Neuronal stem cell (in vitro differentiated cells): ENCODE measurements at regions not wholly inside any gene's neighbourhood (a gene's known extent, or its start where the extent isn't known, plus 50 kb on each side); places are given as distances from the start of the nearest gene placed in this dataset.

Experiments used
- DNase-seq: peaks from one replicate; pipeline ENCODE4 v3.0.0-alpha.2; 2013; ENCODE audit warnings: low spot score
- H2AFZ ChIP-seq: one replicate; pipeline ENCODE4 v1.6.1; 2013; ENCODE audit warnings: mild to moderate bottlenecking, low read length, inconsistent platforms
- H2AK5ac ChIP-seq: 2 replicates; pipeline ENCODE4 v1.6.1; 2013; ENCODE audit warnings: low read depth, mild to moderate bottlenecking, inconsistent platforms, low read length, moderate library complexity, mixed read lengths
- H2BK120ac ChIP-seq: 2 replicates; pipeline ENCODE4 v1.6.1; 2013; ENCODE audit warnings: low read depth, mild to moderate bottlenecking, inconsistent platforms, low read length, moderate library complexity, mixed read lengths
- H2BK12ac ChIP-seq: one replicate; pipeline ENCODE4 v1.6.1; 2013; ENCODE audit warnings: low read length, inconsistent platforms
- H2BK15ac ChIP-seq: 2 replicates; pipeline ENCODE4 v1.6.1; 2013; ENCODE audit warnings: mild to moderate bottlenecking, low read length, inconsistent platforms, mixed read lengths
- H2BK5ac ChIP-seq: one replicate; pipeline ENCODE4 v1.6.1; 2013; ENCODE audit warnings: inconsistent platforms, mild to moderate bottlenecking, low read length, moderate library complexity
- H3K14ac ChIP-seq: one replicate; pipeline ENCODE4 v1.6.1; 2013; ENCODE audit warnings: low read length, inconsistent platforms
- H3K18ac ChIP-seq: 2 replicates; pipeline ENCODE4 v1.6.1; 2013; ENCODE audit warnings: low read length, inconsistent platforms
- H3K23ac ChIP-seq: 2 replicates; pipeline ENCODE4 v1.6.1; 2013; ENCODE audit warnings: low read depth, mild to moderate bottlenecking, mixed read lengths, low read length, inconsistent platforms; ENCODE audit not compliant: poor library complexity
- H3K27ac ChIP-seq: replicated peaks from 3 replicates; pipeline ENCODE4 v1.5.1; 2013; ENCODE audit warnings: low read length, inconsistent platforms
- H3K27me3 ChIP-seq, 3 experiments: 2 replicates each; pipeline ENCODE4 v1.6.1; 2013; ENCODE audit warnings: low read length in 3 of 3, mild to moderate bottlenecking in 2 of 3, inconsistent platforms in 1 of 3, low read depth in 1 of 3, mixed read lengths in 1 of 3, moderate library complexity in 1 of 3; ENCODE audit not compliant: control insufficient read depth in 3 of 3, insufficient read depth in 3 of 3
- H3K36me3 ChIP-seq, 2 donors: replicated peaks in 1 of 2; 2 replicates each; pipeline ENCODE4 v1.6.1; 2013; ENCODE audit warnings: low read length in 2 of 2; ENCODE audit not compliant: control insufficient read depth in 2 of 2, insufficient read depth in 2 of 2
- H3K4ac ChIP-seq: 2 replicates; pipeline ENCODE4 v1.6.1; 2013; ENCODE audit warnings: inconsistent platforms, mild to moderate bottlenecking, low read length, moderate library complexity
- H3K4me1 ChIP-seq, 2 donors: 1 replicate in 1 of 2; 2 replicates in 1 of 2; pipeline ENCODE4 v1.6.1; 2013; ENCODE audit warnings: low read length in 2 of 2, low read depth in 1 of 2; ENCODE audit not compliant: control insufficient read depth in 2 of 2, insufficient read depth in 1 of 2
- H3K4me2 ChIP-seq: one replicate; pipeline ENCODE4 v1.6.1; 2013; ENCODE audit warnings: mild to moderate bottlenecking, low read length, inconsistent platforms; ENCODE audit not compliant: insufficient read depth, poor library complexity, severe bottlenecking
- H3K4me3 ChIP-seq, 2 donors: 2 replicates each; pipeline ENCODE4 v1.5.1; 2013; ENCODE audit warnings: low read length in 2 of 2, mild to moderate bottlenecking in 2 of 2, inconsistent platforms in 1 of 2, moderate library complexity in 1 of 2
- H3K79me1 ChIP-seq: one replicate; pipeline ENCODE4 v1.6.1; 2013; ENCODE audit warnings: low read depth, mild to moderate bottlenecking, inconsistent platforms, low read length, moderate library complexity
- H3K9ac ChIP-seq: one replicate; pipeline ENCODE4 v1.6.1; 2013; ENCODE audit warnings: mild to moderate bottlenecking, low read depth, low read length, inconsistent platforms; ENCODE audit not compliant: poor library complexity
- H3K9me3 ChIP-seq, 2 donors: replicated peaks in 1 of 2; 2 replicates each; pipeline versions ENCODE3 to v1.6.1; 2013; ENCODE audit warnings: low read length in 2 of 2, mild to moderate bottlenecking in 2 of 2, inconsistent platforms in 1 of 2, low read depth in 1 of 2, mixed read lengths in 1 of 2, moderate library complexity in 1 of 2; ENCODE audit not compliant: control insufficient read depth in 2 of 2, insufficient read depth in 1 of 2
- H4K8ac ChIP-seq: one replicate; pipeline ENCODE4 v1.6.1; 2013; ENCODE audit warnings: low read depth, mild to moderate bottlenecking, inconsistent platforms, low read length, moderate library complexity
- H4K91ac ChIP-seq: one replicate; pipeline ENCODE4 v1.6.1; 2013; ENCODE audit warnings: low read length, low read depth, mild to moderate bottlenecking, inconsistent platforms; ENCODE audit not compliant: poor library complexity
- WGBS, 2 donors: extraction: QIAGEN DNeasy Blood & Tissue Kit; methylation state at CpG; one replicate each; pipeline ENCODE4 v1.1.7; 2013; ENCODE audit warnings: missing lambda C conversion rate in 2 of 2, mixed read lengths in 1 of 2; ENCODE audit not compliant: insufficient read length in 2 of 2, insufficient replicate concordance in 1 of 2; ENCODE audit errors: extremely low coverage in 2 of 2; 5-methylcytosine and 5-hydroxymethylcytosine counted together

DNA sequence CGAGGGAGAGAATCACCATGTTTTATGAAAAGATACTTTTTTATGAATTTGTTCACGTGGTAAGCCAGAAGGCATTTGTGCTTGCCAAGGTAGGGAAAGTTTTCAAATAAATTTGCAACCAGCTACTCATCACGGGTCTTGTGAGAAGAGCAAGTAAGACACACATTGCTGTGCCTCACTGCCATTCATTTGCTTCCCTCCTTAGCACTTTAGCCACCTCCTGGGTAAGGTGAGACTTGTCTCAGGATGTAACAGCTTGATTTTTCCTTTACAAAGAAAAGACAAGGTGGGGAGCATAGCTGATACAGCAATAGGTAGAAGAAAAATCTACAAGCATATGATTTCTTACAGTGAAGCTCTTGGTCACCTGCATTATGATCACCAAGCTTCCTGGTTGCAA is 342.4 kb upstream of the GRM3 start:
- H3K23ac ChIP-seq: no peak overlapping the region
- no CpG with 5 or more reads among the region's 3 CpGs for WGBS, 2 donors
- no peak for DNase-seq

DNA sequence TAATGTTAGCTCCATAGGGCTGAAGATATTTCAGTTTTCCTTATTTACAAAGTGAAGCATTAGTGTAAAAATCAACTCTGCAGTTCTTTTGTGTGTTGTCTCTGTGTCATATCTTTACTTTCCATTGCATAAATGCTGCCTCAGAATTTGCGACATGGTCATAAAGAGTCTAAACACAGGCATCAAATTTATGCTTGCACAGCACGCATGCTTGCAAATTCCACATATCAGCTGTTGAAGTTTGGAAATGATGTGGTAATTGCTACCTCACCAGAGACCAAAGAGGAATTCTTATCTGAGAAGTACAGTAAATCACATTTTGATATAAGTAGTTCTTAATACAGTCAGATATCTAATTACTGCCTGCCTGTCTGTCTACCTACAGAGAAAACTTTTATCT is 348.2 kb upstream of the GRM3 start:
- Histone ChIP-seq H3K18ac (no peak overlapping the region), H2BK5ac (no peak overlapping the region), H3K4me1 (no peaks in the 10 kb centered on the region), H4K8ac (no peak overlapping the region), H3K27ac (no peak overlapping the region), H3K14ac (no peak overlapping the region), H3K27me3 (no peaks in the 10 kb centered on the region), H4K91ac (no peak overlapping the region), H2BK12ac (no peak overlapping the region), H2AK5ac (no peak overlapping the region), H2BK15ac (no peak overlapping the region), H3K4me2 (no peak overlapping the region), H3K4me3 (no peak overlapping the region), H3K23ac (no peak overlapping the region), H3K79me1 (no peaks in the 10 kb centered on the region), H2BK120ac (no peak overlapping the region), H3K4ac (no peak overlapping the region), H3K9ac (no peak overlapping the region), H3K9me3 (no peaks in the 10 kb centered on the region), H2AFZ (no peak overlapping the region), H3K36me3 (no peaks in the 10 kb centered on the region)
- WGBS, 2 donors: no CpG with 5 or more reads among the region's 2 CpGs
- no peak for DNase-seq

More for the DNA sequence above, 342.4 kb upstream of the GRM3 start:
- Histone ChIP-seq H3K4me3 (no peak overlapping the region), H2BK5ac (no peak overlapping the region), H3K9ac (no peak overlapping the region), H3K9me3 (no peaks in the 10 kb centered on the region), H2BK15ac (no peak overlapping the region), H3K36me3 (no peaks in the 10 kb centered on the region), H3K27me3 (no peaks in the 10 kb centered on the region), H2AK5ac (no peak overlapping the region), H3K79me1 (no peaks in the 10 kb centered on the region), H2BK120ac (no peak overlapping the region), H2AFZ (no peak overlapping the region), H3K27ac (no peak overlapping the region), H3K4me1 (no peaks in the 10 kb centered on the region), H2BK12ac (no peak overlapping the region), H3K4me2 (no peak overlapping the region), H4K8ac (no peak overlapping the region), H3K18ac (no peak overlapping the region), H3K14ac (no peak overlapping the region), H3K4ac (no peak overlapping the region), H4K91ac (no peak overlapping the region)

DNA sequence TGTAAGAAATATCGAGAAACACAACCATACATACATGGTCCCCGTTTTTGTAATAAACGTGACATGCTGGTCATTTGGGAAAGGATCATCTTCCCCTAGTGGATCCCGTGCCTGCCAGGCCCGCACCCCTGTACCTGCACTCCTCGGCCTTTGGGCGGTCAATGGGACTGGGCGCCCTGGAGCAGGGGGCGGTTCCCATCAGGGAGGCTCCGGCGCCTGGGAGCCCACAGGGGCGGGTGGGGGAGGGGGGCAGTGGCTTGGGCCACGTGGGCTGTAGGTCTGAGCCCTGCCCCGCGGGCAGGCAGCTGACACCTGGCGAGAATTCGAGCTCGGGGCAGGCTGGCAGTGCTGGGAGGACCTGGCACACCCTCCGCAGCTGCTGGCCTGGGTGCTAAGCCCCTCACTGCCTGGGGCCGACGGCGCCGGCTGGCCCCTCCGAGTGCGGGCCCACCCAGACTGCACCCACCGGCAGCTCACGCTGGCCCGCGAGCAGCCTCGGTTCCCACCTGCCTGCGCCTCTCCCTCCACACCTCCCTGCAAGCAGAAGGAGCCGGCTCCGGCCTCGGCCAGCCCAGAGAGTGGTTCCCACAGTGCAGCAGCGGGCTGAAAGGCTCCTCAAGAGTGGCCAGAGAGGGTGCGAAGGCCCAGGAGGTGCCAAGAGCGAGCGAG is 361.6 kb upstream of the GRM3 start:
- no peak for DNase-seq
- no peaks in the 10 kb centered on the region for H3K27me3 ChIP-seq
- WGBS, 2 donors: no CpG with 5 or more reads among the region's 38 CpGs
- no peak overlapping the region for H3K9ac ChIP-seq
- H3K18ac ChIP-seq: no peak overlapping the region
- no peak overlapping the region for H2BK5ac ChIP-seq
- no peaks in the 10 kb centered on the region for H3K36me3 ChIP-seq
- H4K91ac ChIP-seq: no peak overlapping the region
- H2BK120ac ChIP-seq: no peak overlapping the region
- H3K4ac ChIP-seq: peak overlapping the region; percentile 11
- H3K4me3 ChIP-seq: no peak overlapping the region
- H2BK15ac ChIP-seq: no peak overlapping the region
- no peaks in the 10 kb centered on the region for H3K9me3 ChIP-seq
- H3K79me1 ChIP-seq: no peaks in the 10 kb centered on the region
- H3K23ac ChIP-seq: no peak overlapping the region
- no peak overlapping the region for H3K27ac ChIP-seq
- H2AK5ac ChIP-seq: no peak overlapping the region
- H2BK12ac ChIP-seq: no peak overlapping the region
- no peak overlapping the region for H2AFZ ChIP-seq
- H4K8ac ChIP-seq: peak overlapping the region; percentile 3
- no peaks in the 10 kb centered on the region for H3K4me1 ChIP-seq
- H3K14ac ChIP-seq: no peak overlapping the region
- H3K4me2 ChIP-seq: no peak overlapping the region

DNA sequence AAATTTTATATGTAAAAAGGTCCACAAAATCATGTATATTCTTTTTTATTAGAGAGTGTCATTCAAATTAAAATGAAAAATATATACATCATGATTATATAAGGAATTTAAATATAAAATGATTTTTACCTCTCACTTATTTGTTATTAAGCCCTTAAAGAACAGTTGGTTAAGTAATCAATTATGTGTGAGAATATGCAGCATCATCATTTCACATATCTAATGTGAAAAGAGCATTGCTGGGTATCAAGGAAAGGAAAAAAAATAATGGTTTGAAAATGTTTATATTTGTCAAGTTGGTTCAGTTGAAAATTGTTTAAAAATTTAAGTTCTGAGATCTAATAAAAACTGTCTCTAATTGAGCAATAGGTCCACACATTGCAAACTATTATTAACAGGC is 363.6 kb upstream of the GRM3 start:
- H3K4ac ChIP-seq: no peak overlapping the region
- no peak overlapping the region for H3K14ac ChIP-seq
- no peak overlapping the region for H2BK15ac ChIP-seq
- no peak overlapping the region for H3K23ac ChIP-seq
- H4K8ac ChIP-seq: no peak overlapping the region
- peaks cover 0 to 5% of the 10 kb centered on the region in 2 donors for H3K9me3 ChIP-seq
- H2AK5ac ChIP-seq: no peak overlapping the region
- H3K79me1 ChIP-seq: no peaks in the 10 kb centered on the region
- H3K4me3 ChIP-seq: no peak overlapping the region
- no peak overlapping the region for H3K27ac ChIP-seq
- DNase-seq: no peak
- H2BK120ac ChIP-seq: no peak overlapping the region
- no peak overlapping the region for H2AFZ ChIP-seq
- H4K91ac ChIP-seq: no peak overlapping the region
- H3K27me3 ChIP-seq: no peaks in the 10 kb centered on the region
- H3K4me2 ChIP-seq: no peak overlapping the region
- H3K4me1 ChIP-seq: no peaks in the 10 kb centered on the region
- H3K9ac ChIP-seq: no peak overlapping the region
- no peak overlapping the region for H3K18ac ChIP-seq
- no peak overlapping the region for H2BK5ac ChIP-seq
- H3K36me3 ChIP-seq: no peaks in the 10 kb centered on the region
- no peak overlapping the region for H2BK12ac ChIP-seq
